NCI-H1105 treated with DMSO at 0.1 percent for 48 hours (cell line): ENCODE measurements at regions not wholly inside any gene's neighbourhood (a gene's known extent, or its start where the extent isn't known, plus 50 kb on each side); places are given as distances from the start of the nearest gene placed in this dataset.
A peak's percentile ranks its signal among the peaks of the same experiment; 100 is the strongest.

Source experiments
- DNase-seq: peaks from one replicate; lab custom pipeline; 2025; lab: John Stamatoyannopoulos, UW

DNA sequence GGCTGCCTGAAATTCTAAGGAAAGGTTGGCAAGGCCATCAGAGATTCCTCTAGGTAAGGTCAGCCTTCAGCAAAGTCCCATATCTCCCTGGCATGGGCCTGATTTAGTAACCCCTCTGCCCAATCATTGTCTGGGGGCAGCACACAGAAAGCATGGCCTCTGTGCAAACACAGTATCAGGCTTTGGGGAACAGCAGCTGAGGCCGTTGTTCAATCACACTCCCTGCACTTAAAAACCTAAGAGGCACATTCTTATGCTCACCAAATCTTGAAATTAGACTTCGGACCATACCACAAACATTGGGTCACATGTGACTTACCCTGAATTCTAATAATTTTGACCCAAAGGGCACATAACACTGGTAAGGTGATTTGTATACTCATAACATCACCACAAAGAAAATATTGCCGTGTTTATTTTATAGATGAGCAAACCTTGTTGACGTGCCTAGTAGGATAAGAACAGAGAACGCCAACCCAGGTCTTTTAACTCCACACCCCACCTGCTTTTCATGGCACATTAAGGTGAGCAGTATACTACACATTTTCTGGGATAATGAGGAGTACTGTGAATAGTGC, 212.7 kb downstream of the HNMT start:
- no peak for DNase-seq

DNA sequence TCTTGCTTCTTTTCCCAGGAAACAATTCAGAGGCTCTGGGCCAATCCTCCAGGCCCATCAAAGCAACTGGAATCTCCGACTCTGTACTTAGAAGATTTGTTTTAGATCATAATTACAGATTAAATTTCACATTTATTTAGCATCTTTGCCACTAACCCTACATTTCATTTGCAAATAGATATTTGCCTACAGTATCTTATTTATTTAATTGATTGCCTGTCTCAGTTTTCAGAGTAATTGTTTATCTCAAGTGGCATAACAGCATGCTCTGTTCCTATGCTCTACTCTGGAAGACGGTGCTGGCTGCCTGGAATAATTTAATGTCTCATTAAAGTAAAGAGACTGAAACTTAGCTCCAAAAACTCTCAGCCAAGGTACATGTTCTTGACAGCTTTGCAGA, 213.4 kb downstream of the HNMT start:
- peak; percentile 72 for DNase-seq

DNA sequence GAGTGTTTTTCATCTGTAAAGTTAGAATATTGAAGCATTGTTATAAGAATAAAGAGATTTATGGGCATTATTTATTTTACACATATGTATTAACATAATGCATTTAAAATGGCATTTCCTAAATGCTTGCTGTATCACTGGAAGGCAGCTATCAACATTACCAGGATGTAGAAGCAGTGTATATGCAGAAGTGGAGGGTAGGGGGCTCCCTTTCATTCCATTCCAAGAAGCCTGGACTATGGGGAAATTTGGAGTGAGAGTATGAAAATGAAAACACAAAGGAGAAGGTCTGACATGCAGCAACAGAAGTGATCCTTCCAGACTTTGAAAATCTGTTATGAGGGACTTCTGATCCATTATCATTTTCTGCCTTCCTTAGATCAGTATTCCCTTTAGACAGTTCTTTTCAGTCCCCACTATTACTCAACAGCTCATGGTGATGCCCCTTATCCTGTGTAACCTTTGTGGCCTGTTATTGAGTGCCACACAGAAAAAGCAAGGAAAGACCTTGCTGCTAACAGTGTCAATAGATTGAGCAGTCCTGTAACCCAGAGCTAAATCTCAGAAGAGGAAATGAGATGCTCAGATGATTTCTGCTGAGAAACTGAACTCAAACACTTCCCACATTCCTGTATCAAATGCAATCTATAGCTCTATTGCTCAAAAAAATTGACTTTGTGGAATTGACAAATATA, 216.6 kb downstream of the HNMT start:
- DNase-seq = no peak

DNA sequence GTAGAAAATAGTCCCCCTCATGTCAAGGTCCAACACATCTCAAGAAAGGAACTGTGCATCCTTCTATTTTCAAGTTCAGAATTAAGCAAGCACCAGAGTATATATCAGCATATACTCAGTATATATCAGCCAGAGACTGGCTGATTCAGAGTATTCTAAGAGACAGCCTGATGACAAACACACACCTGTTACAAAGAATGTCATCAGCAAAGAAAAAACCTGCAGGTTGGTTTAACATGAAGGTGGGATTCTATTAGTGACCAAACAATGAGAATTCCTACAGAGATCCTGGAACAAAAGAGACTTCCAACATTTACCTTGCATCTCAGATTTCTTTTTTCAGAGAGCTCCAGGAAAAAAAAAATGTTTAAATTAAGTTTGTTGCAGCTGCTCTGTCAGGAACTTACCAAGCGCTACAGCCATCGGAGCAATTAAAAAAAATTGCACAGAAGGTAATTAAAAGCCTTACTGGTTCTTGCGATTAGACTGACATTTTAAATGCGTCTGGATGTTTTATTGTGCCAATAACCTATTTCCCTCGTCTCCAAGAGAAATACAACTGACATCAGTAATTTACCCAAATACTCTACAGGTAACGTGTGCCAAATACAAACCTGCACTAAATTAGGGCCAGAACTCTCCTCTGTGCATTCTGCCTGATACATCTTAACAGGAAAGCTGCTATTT, 218.1 kb downstream of the HNMT start:
- DNase-seq = peak; percentile 84

DNA sequence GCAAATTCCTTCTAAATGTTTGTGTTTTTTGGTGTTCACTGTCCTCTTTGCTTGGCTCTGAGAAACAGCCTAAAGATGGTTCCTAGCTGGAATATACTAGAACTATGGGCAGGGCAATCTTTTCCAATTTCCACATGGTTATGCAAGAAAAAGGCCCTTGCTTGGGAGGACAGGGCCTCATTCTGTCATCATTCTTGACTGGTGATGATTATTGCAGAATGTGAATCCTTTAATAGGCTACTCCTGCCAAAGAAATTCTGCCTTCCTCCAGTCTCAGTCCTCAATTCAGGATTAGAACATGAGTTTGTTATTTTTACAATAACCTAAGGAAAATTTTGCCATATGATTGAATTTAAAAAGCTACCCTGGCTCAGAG, 218.7 kb downstream of the HNMT start:
- no peak for DNase-seq

DNA sequence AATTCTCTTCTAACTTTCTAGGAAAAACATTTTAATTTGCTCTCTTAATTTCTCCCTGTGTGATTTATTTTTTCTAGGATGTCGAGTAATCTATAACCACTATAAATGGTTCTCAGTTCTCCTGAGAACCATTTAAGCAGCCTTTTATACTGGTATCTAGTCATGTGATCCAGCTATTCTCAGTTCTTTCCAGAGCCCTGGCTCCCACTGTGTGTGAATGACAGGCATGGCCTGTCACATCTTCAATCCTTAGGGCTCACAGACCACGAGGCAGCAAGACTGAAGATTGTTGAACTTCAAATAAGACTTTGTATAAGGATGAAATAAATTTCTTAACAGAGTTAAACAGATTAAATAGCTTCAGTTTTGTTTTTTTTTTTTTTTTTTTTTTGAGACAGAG, 219.4 kb downstream of the HNMT start:
- DNase-seq = no peak

DNA sequence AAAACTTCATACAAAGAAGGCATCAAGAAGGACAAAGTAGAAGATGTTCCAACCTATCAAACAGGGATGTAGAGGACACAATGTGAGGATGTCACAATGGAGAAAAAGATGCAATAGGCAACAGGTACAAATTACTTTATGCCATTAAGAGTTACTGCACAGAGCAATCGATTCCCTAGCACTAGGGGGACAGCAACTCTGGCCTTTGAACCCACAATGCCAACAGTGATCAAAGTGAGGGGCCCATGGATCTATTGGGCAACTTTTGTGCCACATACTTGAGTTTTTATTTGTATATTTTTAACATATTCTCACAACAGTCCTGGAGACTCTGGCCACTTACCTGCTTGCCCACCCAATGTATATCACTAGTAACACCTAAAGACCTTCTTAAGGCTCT, 220.2 kb downstream of the HNMT start:
- no peak for DNase-seq

DNA sequence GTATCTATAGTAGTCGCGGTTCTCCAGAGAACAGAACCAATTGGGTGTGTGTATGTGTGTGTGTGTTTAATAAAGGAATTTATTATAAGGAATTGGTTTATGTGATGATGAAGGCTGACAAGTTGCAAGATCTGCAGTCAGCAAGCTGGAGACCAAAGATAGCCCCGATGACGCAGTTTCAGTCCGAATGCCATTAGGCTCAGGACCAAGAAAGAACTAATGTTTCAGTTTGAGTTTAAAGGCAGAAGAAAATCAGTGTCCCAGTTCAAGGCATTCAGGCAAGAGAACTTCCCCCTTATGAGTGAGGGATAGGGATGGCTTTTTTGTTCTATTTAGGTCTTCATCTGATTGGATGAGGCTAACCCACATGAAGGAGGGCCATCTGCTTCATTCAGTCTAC, 221.6 kb downstream of the HNMT start:
- no peak for DNase-seq

DNA sequence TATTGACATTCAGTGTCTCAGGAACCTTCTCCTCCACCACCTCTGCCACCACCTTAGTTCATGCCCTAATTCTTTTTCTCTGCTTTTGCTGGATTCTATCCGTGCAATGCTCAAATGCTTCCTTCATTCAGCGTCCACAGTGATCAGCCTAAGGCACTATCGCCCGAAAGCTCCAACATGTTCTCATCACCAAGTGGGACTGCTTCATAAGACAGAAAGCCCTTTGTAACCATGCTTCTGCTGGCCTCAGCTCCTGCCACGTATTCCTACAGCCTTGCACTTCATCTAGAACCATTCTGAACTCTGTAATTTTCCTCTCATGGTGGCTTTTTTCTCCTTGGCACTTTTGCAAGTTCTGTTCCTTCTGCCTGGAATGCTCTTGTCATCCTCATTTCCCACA, 222.9 kb downstream of the HNMT start:
- no peak for DNase-seq

DNA sequence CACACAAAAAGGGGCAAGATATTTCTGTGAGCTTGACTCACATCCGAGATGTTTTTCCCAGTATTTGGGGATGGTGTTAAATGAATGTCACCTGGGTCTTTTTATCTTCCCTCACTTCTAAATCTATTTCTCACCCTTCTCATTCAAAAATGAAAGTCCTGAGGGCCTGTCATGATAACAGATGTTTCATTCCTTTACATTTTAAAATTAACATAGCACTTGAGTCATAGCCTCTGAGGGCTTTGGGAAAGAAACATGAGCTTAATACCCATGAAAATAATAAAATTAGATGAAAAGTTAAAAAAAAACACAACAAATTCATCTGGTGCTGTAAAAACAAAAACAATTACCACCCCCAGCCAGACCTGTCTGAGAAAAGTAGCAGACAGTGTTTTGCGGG, 226.7 kb downstream of the HNMT start:
- DNase-seq = no peak

DNA sequence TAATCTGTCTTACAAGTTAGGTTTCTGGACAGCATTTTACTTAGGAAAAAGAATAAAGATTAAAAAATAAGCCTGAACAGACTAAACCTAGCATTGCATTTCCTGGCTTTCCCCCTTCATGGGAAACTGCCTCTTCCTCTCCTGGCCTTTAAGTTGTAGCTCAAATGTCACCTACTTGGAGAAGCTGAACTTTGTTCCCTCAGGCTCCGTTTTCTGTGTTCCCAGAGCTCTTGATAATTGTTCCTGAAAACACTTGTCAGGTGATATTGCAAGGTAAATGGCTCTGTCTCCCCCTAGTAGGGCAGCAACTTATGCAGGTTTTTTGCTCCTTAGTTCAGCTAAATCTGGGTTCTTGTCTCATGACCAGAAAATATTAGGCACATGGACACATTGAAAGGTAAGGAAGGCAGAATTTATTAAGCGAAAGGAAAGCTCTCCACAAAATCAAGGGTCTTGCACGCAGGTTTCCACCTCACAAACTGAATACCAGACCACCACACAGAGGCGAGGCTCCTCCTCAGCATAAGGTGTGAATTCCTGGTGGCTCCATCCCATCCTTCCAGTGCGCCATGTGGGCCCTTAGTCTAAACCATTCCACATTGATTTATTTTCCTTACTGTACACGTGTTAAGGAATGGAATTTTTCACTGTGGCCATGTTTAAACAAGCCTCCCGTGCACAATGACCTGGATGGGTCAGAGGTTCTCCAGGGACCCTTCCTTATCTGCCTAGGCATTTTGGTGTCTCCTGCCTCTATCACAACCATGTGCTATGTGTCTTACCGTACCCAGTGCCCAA, 229.3 kb downstream of the HNMT start:
- DNase-seq = no peak

DNA sequence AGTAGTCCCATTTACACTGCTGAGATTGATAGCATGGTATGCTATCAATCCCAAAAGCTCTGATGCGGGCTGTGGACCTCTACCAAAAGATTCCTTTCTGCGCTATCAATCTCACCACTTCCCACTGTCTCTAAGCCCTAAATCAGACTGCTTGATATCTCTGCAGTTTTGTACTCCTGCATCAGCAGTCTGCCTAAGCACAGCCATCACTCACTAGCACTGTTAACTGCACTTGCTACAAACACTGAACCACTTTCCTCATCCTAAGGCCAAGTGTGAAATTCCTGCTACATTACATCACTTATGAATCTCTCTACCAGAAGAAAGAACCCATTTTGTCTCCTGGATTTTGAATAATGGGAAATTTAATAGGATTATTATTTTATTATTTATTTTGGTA, 237.0 kb downstream of the HNMT start:
- no peak for DNase-seq

DNA sequence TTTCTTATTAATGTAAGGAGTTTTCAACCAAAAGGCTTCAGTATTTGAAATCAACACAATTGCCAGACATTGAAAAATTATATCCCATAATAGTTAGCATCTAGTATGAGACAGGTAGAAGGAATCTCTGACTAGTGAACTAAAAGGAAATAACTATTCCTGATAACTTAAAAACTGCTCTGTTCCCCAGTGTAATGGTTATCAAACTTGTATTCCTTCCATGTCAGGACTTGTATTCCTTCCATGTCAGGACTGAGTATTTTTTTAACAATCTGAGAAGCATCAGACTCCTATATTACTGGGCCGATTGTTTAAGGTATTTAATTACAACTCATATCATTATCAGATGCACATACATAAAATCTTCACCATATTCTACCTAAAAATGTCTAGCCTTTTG, 238.5 kb downstream of the HNMT start:
- no peak for DNase-seq

DNA sequence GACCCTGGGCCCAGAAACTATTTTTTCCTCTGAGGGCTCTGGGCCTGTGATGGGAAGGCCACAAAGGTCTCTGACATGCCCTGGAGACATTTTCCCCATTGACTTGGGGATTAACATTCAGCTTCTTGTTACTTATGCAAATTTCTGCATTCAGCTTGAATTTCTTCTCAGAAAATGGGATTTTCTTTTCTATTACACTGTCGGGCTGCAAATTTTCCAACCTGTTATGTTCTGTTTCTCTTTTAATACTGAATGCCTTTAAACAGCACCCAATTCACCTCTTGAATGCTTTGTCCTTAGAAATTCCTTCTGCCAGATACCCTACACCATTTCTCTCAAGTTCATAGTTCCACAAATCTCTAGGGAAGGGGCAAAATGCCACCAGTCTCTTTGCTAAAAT, 241.0 kb downstream of the HNMT start:
- DNase-seq = no peak

DNA sequence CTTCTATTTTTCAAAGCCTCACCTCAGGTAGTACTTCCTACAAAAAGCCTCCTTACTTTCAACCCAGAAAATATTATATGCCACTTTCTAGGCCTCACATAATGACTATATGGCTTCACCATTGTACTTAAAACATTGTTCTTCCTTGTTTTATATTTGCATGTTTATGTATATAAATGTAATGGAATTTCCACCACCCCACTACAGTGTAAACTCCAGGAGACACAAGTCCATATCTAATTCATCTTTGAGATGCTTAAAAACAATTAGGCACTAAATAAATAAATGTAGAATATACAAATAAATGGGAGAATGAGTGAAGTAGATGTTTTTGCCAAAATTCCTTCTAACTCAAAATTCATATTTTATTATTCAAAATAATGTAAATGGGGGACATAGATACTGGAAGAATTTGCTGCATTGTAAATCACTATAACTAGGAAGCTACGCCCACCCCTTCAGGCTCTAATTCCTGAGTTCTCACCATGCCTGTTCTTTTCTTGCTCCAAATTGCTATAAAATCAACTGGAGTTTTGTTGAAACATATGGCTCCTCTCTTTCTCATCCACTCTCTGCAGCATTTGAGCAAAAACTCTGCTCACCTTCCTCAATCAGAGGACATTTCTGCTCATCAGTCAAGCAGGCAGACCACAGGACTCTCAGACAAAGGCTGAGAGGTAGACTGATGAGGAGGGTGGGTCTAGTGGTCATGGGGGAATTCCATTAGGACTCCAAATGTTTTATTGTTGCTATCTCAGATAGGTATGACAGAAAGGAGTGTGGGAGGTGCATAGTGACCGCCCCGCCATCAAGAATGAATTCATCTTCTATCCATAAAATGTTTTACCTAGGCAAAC, 243.0 kb downstream of the HNMT start:
- no peak for DNase-seq

DNA sequence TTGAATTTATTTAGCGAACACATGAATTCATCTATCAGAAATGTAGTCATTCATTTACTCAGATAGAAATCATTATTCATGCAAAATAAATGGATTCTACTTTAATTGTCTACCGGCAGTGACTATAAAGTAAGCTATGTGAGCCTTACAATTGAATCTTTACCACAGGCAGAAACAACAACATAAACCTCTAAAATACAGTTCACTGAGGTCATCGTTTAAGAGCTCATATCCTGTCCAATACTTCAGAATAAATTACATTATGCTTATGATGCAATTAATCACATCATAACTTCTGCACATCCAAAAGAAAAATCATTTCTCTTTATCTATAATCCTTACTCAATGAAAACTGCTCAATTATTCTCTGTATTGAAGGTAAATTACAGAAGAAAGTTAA, 244.7 kb downstream of the HNMT start:
- no peak for DNase-seq

DNA sequence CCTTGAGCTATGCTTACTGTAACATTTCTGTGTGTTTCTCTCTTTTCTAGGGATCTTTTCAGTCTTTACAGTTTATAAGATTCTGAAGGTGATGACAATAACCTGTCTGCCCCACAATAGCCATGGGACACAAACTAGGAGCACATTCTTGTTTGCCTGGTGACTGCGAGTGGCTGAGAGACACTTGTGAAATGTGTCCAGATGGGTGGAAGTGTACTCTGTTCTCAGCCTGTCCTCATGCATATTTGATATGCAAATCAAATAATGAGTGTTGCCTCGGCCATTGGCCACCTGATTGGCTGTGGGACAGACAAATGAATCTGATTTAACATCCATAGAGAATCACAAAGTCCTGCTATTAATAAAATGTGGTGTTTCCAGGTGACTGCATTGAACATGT, 246.2 kb downstream of the HNMT start:
- DNase-seq = no peak

DNA sequence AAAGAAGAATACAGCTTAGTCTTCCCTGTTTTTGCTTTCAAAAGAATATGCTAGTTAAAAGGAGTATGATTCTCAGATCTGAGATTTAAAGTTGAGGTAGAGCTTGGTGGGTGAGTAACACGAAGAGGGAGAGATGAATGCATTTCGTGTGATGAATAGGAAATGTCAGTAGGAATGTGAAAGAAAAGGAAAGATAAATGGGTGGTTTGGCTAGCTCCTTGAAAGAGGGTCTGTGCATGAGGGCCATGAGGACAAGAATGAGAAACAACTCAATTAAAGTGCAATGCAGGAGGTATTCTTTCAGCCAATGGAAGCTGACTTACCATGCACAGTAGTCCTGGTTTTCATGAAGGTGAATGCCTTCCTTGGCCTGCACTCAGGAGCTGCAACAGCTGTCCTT, 248.2 kb downstream of the HNMT start:
- DNase-seq = no peak

DNA sequence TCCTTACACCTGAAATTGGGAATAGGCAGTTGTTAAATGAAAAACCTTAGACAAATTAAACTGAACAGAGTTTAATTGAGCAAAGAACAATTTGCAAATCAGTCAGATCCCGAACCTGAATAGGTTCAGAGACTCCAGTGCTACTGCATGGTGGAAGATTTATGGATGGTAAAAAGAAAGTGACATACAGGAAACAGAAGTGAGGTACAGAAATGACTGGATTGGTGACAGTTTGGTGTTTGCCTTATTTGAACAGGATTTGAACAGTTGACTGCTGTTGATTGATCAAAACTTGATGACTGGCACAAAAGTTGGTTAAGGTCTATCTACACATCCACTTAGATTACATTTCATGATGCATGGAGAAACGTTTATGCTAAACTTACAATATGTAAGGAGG, 248.8 kb downstream of the HNMT start:
- no peak for DNase-seq

DNA sequence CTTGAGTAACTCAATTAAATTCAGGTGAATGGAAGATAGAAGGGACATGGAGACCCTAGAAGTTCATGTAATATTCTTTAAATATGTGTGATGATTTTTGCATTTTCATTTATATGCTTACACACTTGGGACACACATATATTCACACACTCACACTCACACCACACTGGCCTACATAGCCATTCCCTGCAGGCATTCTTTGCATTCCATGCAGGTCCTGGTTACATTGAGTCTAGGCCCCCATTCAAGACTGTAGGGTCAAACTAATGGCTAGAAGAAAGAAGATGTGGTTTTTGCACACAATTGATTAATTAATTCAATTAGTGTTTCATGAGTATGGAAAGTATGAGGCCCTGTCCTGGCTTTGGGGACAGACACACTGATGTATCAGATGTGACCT, 249.4 kb downstream of the HNMT start:
- DNase-seq = no peak

DNA sequence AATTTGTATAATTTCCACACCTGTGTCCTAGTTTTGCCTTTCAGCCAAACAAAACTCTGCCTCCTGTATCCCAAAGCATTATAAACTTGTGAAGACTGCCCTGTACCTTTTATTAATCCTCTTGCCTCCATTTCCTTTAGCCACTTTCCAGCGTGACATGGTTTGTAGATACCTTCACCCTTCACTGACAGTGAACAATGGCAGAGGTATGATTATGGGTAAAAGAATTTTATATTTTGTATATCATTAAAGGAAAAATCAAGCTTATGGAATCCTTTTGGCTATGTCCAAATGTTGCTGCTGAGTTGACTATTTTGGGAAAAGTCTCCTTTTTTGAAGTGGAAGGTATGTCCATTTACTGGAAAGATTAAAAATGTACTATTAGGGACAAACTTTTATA, 251.7 kb downstream of the HNMT start:
- DNase-seq = no peak

DNA sequence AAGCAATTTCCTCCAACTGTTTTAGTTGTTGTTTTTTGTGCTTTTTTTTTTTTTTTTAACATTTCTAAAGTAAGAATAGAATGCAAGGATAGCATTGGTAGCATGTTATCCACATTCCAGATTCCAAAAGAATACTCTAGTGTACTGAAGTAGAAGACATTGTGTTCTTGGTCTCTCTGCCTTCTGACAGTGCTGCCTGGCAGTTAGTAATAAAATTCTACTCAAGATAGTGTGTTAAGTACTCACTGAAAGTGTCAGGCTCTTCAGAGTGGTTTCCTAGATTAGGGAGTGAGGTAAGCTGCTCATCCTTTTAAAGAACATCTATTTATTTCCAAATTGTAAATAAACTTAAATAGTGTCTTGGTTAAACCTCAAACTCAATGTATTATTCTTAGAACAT, 253.7 kb downstream of the HNMT start:
- no peak for DNase-seq
